ENCODE measurements at regions not wholly inside any gene's neighbourhood (a gene's known extent, or its start where the extent isn't known, plus 50 kb on each side); places are given as distances from the start of the nearest gene placed in this dataset.
"Not testable (repeated sequence)": the region's sequence is repeated elsewhere in the genome, so short reads cannot be mapped to it uniquely, and the experiment has no call there.

DNA sequence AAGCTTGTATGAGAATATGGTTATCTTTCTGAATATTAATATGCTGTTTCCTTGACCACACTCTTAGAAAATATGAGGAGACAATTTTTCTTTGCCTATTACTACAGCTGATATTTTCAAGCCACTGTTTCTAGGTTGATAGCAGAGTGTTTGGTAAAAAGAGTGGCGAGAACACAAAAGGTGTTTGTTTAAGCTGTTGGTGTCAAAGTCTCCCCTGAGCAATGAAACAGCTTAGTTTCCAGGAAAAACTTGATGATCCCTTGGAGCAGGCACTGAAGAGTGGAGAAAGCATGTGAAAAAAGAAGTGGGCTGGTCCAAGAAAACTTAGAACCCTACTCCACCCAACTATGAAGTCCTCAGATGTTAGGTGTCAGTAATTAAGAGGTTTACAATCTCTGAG lies 182.7 kb downstream of the TFAP2B start:
- Histone ChIP-seq H3K9me3 (ENCODE audit: low read length) (no peaks in the 10 kb centered on the region), H3K27ac (ENCODE audit: low read depth, low read length) (no peak overlapping the region), H3K27me3 (ENCODE audit: control insufficient read depth in 1 of 2, insufficient read depth in 2 of 2, low read length in 2 of 2) (no peaks in the 10 kb centered on the region), H3K4me3 (ENCODE audit: low read depth in 1 of 2, low read length in 2 of 2) (no peak overlapping the region), H3K36me3 (ENCODE audit: insufficient read depth, low read length) (no peaks in the 10 kb centered on the region), H3K9ac (ENCODE audit: low read length) (no peak overlapping the region), H3K4me1 (ENCODE audit: insufficient read depth, low read length) (no peaks in the 10 kb centered on the region)

DNA sequence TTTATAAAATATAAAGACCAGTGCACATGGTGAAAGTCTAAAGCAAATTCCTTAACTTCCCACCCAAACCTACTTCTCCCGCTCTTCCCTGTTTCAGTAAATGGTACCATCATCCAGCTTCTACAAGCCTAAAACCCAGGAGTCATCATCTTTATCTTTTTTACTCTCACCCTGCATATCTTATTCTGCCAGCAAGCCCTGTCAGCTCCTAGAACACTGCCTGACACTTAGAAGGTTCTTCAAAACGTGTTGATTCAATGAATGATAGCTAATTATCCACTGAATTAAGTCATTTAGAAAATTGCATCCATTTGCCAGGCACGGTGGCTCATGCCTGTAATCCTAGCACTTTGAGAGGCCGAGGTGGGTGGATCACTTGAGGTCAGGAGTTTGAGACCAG lies 185.7 kb downstream of the TFAP2B start:
- H3K36me3 ChIP-seq (ENCODE audit: insufficient read depth, low read length), result no peaks in the 10 kb centered on the region
- no peaks in the 10 kb centered on the region for H3K27me3 ChIP-seq (ENCODE audit: control insufficient read depth in 1 of 2, insufficient read depth in 2 of 2, low read length in 2 of 2)
- no peaks in the 10 kb centered on the region for H3K4me1 ChIP-seq (ENCODE audit: insufficient read depth, low read length)
- no peak overlapping the region for H3K9ac ChIP-seq (ENCODE audit: low read length)
- no peaks in the 10 kb centered on the region for H3K9me3 ChIP-seq (ENCODE audit: low read length)
- H3K27ac ChIP-seq (ENCODE audit: low read depth, low read length), result no peak overlapping the region
- no peak overlapping the region for H3K4me3 ChIP-seq (ENCODE audit: low read depth in 1 of 2, low read length in 2 of 2)

- H3K27me3 ChIP-seq (ENCODE audit: control insufficient read depth in 1 of 2, insufficient read depth in 2 of 2, low read length in 2 of 2), result no peaks in the 10 kb centered on the region
- no peak overlapping the region for H3K4me3 ChIP-seq (ENCODE audit: low read depth in 1 of 2, low read length in 2 of 2)
- H3K9ac ChIP-seq (ENCODE audit: low read length), result no peak overlapping the region
- H3K9me3 ChIP-seq (ENCODE audit: low read length), result no peaks in the 10 kb centered on the region
- no peak overlapping the region for H3K27ac ChIP-seq (ENCODE audit: low read depth, low read length)
- H3K4me1 ChIP-seq (ENCODE audit: insufficient read depth, low read length), result no peaks in the 10 kb centered on the region
- H3K36me3 ChIP-seq (ENCODE audit: insufficient read depth, low read length), result no peaks in the 10 kb centered on the region
These were observed 187.1 kb downstream of the TFAP2B start for GRCh38 chr6:51005779-51006178.

GRCh38 chr6:51007237-51007636 lies 188.6 kb downstream of the TFAP2B start:
- H3K4me3 ChIP-seq (ENCODE audit: low read depth in 1 of 2, low read length in 2 of 2), result no peak overlapping the region
- no peaks in the 10 kb centered on the region for H3K36me3 ChIP-seq (ENCODE audit: insufficient read depth, low read length)
- H3K9ac ChIP-seq (ENCODE audit: low read length), result no peak overlapping the region
- H3K4me1 ChIP-seq (ENCODE audit: insufficient read depth, low read length), result no peaks in the 10 kb centered on the region
- H3K27me3 ChIP-seq (ENCODE audit: control insufficient read depth in 1 of 2, insufficient read depth in 2 of 2, low read length in 2 of 2), result no peaks in the 10 kb centered on the region
- H3K27ac ChIP-seq (ENCODE audit: low read depth, low read length), result no peak overlapping the region
- H3K9me3 ChIP-seq (ENCODE audit: low read length), result no peaks in the 10 kb centered on the region

GRCh38 chr6:51008693-51009092 lies 190.0 kb downstream of the TFAP2B start:
- H3K4me1 ChIP-seq (ENCODE audit: insufficient read depth, low read length); H3K27me3 ChIP-seq (ENCODE audit: control insufficient read depth in 1 of 2, insufficient read depth in 2 of 2, low read length in 2 of 2); H3K9ac ChIP-seq (ENCODE audit: low read length); H3K36me3 ChIP-seq (ENCODE audit: insufficient read depth, low read length); H3K4me3 ChIP-seq (ENCODE audit: low read depth in 1 of 2, low read length in 2 of 2); H3K9me3 ChIP-seq (ENCODE audit: low read length); H3K27ac ChIP-seq (ENCODE audit: low read depth, low read length): not testable (repeated sequence)

GRCh38 chr6:51013376-51013775 lies 194.7 kb downstream of the TFAP2B start:
- H3K36me3 ChIP-seq (ENCODE audit: insufficient read depth, low read length), result no peaks in the 10 kb centered on the region
- no peak overlapping the region for H3K4me3 ChIP-seq (ENCODE audit: low read depth in 1 of 2, low read length in 2 of 2)
- H3K4me1 ChIP-seq (ENCODE audit: insufficient read depth, low read length), result no peaks in the 10 kb centered on the region
- H3K9ac ChIP-seq (ENCODE audit: low read length), result no peak overlapping the region
- H3K9me3 ChIP-seq (ENCODE audit: low read length), result no peaks in the 10 kb centered on the region
- no peak overlapping the region for H3K27ac ChIP-seq (ENCODE audit: low read depth, low read length)
- no peaks in the 10 kb centered on the region for H3K27me3 ChIP-seq (ENCODE audit: control insufficient read depth in 1 of 2, insufficient read depth in 2 of 2, low read length in 2 of 2)

- Histone ChIP-seq H3K36me3 (ENCODE audit: insufficient read depth, low read length) (no peaks in the 10 kb centered on the region), H3K9me3 (ENCODE audit: low read length) (no peaks in the 10 kb centered on the region), H3K27me3 (ENCODE audit: control insufficient read depth in 1 of 2, insufficient read depth in 2 of 2, low read length in 2 of 2) (no peaks in the 10 kb centered on the region), H3K9ac (ENCODE audit: low read length) (no peak overlapping the region), H3K27ac (ENCODE audit: low read depth, low read length) (no peak overlapping the region), H3K4me1 (ENCODE audit: insufficient read depth, low read length) (no peaks in the 10 kb centered on the region), H3K4me3 (ENCODE audit: low read depth in 1 of 2, low read length in 2 of 2) (no peak overlapping the region)
These were observed 196.7 kb downstream of the TFAP2B start for GRCh38 chr6:51015394-51015793.

- no peaks in the 10 kb centered on the region for H3K36me3 ChIP-seq (ENCODE audit: insufficient read depth, low read length)
- H3K4me1 ChIP-seq (ENCODE audit: insufficient read depth, low read length), result no peaks in the 10 kb centered on the region
- no peaks in the 10 kb centered on the region for H3K9me3 ChIP-seq (ENCODE audit: low read length)
- H3K4me3 ChIP-seq (ENCODE audit: low read depth in 1 of 2, low read length in 2 of 2), result no peak overlapping the region
- H3K27ac ChIP-seq (ENCODE audit: low read depth, low read length), result no peak overlapping the region
- H3K9ac ChIP-seq (ENCODE audit: low read length), result no peak overlapping the region
- no peaks in the 10 kb centered on the region for H3K27me3 ChIP-seq (ENCODE audit: control insufficient read depth in 1 of 2, insufficient read depth in 2 of 2, low read length in 2 of 2)
These were observed 197.8 kb downstream of the TFAP2B start for GRCh38 chr6:51016489-51016888.

GRCh38 chr6:51019806-51020205 lies 201.1 kb downstream of the TFAP2B start:
- Histone ChIP-seq H3K27me3 (ENCODE audit: control insufficient read depth in 1 of 2, insufficient read depth in 2 of 2, low read length in 2 of 2) (no peaks in the 10 kb centered on the region), H3K9me3 (ENCODE audit: low read length) (no peaks in the 10 kb centered on the region), H3K27ac (ENCODE audit: low read depth, low read length) (no peak overlapping the region), H3K36me3 (ENCODE audit: insufficient read depth, low read length) (no peaks in the 10 kb centered on the region), H3K9ac (ENCODE audit: low read length) (no peak overlapping the region), H3K4me3 (ENCODE audit: low read depth in 1 of 2, low read length in 2 of 2) (no peak overlapping the region), H3K4me1 (ENCODE audit: insufficient read depth, low read length) (no peaks in the 10 kb centered on the region)

DNA sequence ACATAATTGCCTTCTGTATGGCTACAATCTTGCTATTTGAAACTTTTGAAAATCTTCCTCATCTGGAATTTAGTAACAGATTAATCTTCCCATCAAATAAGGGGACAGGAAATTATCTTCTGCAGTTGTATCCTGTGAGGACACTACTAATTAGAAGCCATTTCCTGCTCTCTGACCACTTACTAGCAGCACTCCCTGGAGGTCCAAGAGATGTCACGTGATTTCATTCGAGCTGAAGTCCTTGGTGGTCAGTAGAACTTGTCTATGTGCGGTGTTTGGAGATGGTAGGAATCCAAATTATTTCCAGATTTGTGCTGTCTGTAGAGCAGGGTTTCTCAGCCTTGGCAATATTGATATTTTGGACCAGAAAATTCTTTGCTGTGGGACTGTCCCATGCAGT lies 202.5 kb downstream of the TFAP2B start:
- no peaks in the 10 kb centered on the region for H3K36me3 ChIP-seq (ENCODE audit: insufficient read depth, low read length)
- no peak overlapping the region for H3K9ac ChIP-seq (ENCODE audit: low read length)
- H3K9me3 ChIP-seq (ENCODE audit: low read length), result no peaks in the 10 kb centered on the region
- no peak overlapping the region for H3K27ac ChIP-seq (ENCODE audit: low read depth, low read length)
- H3K27me3 ChIP-seq (ENCODE audit: control insufficient read depth in 1 of 2, insufficient read depth in 2 of 2, low read length in 2 of 2), result no peaks in the 10 kb centered on the region
- H3K4me3 ChIP-seq (ENCODE audit: low read depth in 1 of 2, low read length in 2 of 2), result no peak overlapping the region
- H3K4me1 ChIP-seq (ENCODE audit: insufficient read depth, low read length), result no peaks in the 10 kb centered on the region

GRCh38 chr6:51024126-51024525 lies 205.5 kb downstream of the TFAP2B start:
- H3K9ac ChIP-seq (ENCODE audit: low read length), result no peak overlapping the region
- no peak overlapping the region for H3K27ac ChIP-seq (ENCODE audit: low read depth, low read length)
- H3K4me3 ChIP-seq (ENCODE audit: low read depth in 1 of 2, low read length in 2 of 2), result no peak overlapping the region
- no peaks in the 10 kb centered on the region for H3K27me3 ChIP-seq (ENCODE audit: control insufficient read depth in 1 of 2, insufficient read depth in 2 of 2, low read length in 2 of 2)
- no peaks in the 10 kb centered on the region for H3K36me3 ChIP-seq (ENCODE audit: insufficient read depth, low read length)
- no peaks in the 10 kb centered on the region for H3K4me1 ChIP-seq (ENCODE audit: insufficient read depth, low read length)
- H3K9me3 ChIP-seq (ENCODE audit: low read length), result no peaks in the 10 kb centered on the region

- Histone ChIP-seq H3K27ac (ENCODE audit: low read depth, low read length) (no peak overlapping the region), H3K36me3 (ENCODE audit: insufficient read depth, low read length) (no peaks in the 10 kb centered on the region), H3K27me3 (ENCODE audit: control insufficient read depth in 1 of 2, insufficient read depth in 2 of 2, low read length in 2 of 2) (no peaks in the 10 kb centered on the region), H3K4me1 (ENCODE audit: insufficient read depth, low read length) (no peaks in the 10 kb centered on the region), H3K4me3 (ENCODE audit: low read depth in 1 of 2, low read length in 2 of 2) (no peak overlapping the region), H3K9me3 (ENCODE audit: low read length) (no peaks in the 10 kb centered on the region), H3K9ac (ENCODE audit: low read length) (no peak overlapping the region)
These were observed 206.6 kb downstream of the TFAP2B start for GRCh38 chr6:51025082-51025777.

Measured in muscle layer of colon (tissue), 2 donors.